NCI-H1436 (cell line): ENCODE measurements at regions not wholly inside any gene's neighbourhood (a gene's known extent, or its start where the extent isn't known, plus 50 kb on each side); places are given as distances from the start of the nearest gene placed in this dataset.
"Not testable (repeated sequence)": the region's sequence is repeated elsewhere in the genome, so short reads cannot be mapped to it uniquely, and the experiment has no call there.

Experiments
- DNase-seq: peaks from one replicate; lab custom pipeline; 2025; lab: John Stamatoyannopoulos, UW

- no peak for DNase-seq
Observed at GRCh38 chr17:56690441-56691291, 97.2 kb downstream of the NOG start.

- DNase-seq: no peak
Observed at GRCh38 chr17:56694825-56695224, 101.3 kb downstream of the NOG start.

GRCh38 chr17:56697190-56697589 lies 103.7 kb downstream of the NOG start:
- no peak for DNase-seq

- DNase-seq: no peak
Observed at GRCh38 chr17:56699186-56699894, 105.8 kb downstream of the NOG start.

GRCh38 chr17:56700919-56701420 lies 107.5 kb downstream of the NOG start:
- no peak for DNase-seq

GRCh38 chr17:56707312-56708219 lies 114.1 kb downstream of the NOG start:
- no peak for DNase-seq

GRCh38 chr17:56708220-56708558 lies 114.7 kb downstream of the NOG start:
- DNase-seq: no peak

GRCh38 chr17:56708670-56709410 lies 115.3 kb downstream of the NOG start:
- no peak for DNase-seq

GRCh38 chr17:56710986-56711385 lies 117.5 kb downstream of the NOG start:
- no peak for DNase-seq

- peak; percentile 79 for DNase-seq
Observed at GRCh38 chr17:56715613-56716357, 117.9 kb downstream of the C17orf67 start.

- no peak for DNase-seq
Observed at GRCh38 chr17:56717471-56717870, 116.2 kb downstream of the C17orf67 start.

GRCh38 chr17:56718515-56718914 lies 115.2 kb downstream of the C17orf67 start:
- no peak for DNase-seq

- no peak for DNase-seq
Observed at GRCh38 chr17:56723421-56723820, 110.3 kb downstream of the C17orf67 start.

GRCh38 chr17:56724664-56725063 lies 109.1 kb downstream of the C17orf67 start:
- DNase-seq: no peak

- no peak for DNase-seq
Observed at GRCh38 chr17:56725144-56725543, 108.6 kb downstream of the C17orf67 start.

- no peak for DNase-seq
Observed at GRCh38 chr17:56727876-56728617, 105.7 kb downstream of the C17orf67 start.

- not testable (repeated sequence) for DNase-seq
Observed at GRCh38 chr17:56731096-56731495, 102.6 kb downstream of the C17orf67 start.

GRCh38 chr17:56733833-56734232 lies 99.9 kb downstream of the C17orf67 start:
- DNase-seq: no peak

- DNase-seq: no peak
Observed at GRCh38 chr17:56735842-56736241, 97.9 kb downstream of the C17orf67 start.
